COR-L47 (cell line): ENCODE measurements at regions not wholly inside any gene's neighbourhood (a gene's known extent, or its start where the extent isn't known, plus 50 kb on each side); places are given as distances from the start of the nearest gene placed in this dataset.
A peak's percentile ranks its signal among the peaks of the same experiment; 100 is the strongest.

ENCODE experiments used
- DNase-seq: peaks from one replicate; lab custom pipeline; 2025; lab: John Stamatoyannopoulos, UW

- no peak for DNase-seq
Measured at GRCh38 chr2:75801234-75801982, 90.7 kb upstream of the GCFC2 start.

- DNase-seq, result no peak
Measured at GRCh38 chr2:75800456-75800855, 89.7 kb upstream of the GCFC2 start.

GRCh38 chr2:75799859-75800258 lies 89.1 kb upstream of the GCFC2 start:
- no peak for DNase-seq

GRCh38 chr2:75798569-75798968 lies 87.9 kb upstream of the GCFC2 start:
- DNase-seq, result no peak

- DNase-seq, result no peak
Measured at GRCh38 chr2:75792996-75793395, 82.3 kb upstream of the GCFC2 start.

GRCh38 chr2:75792146-75792545 lies 81.4 kb upstream of the GCFC2 start:
- no peak for DNase-seq

- DNase-seq, result no peak
Measured at GRCh38 chr2:75790814-75791467, 80.2 kb upstream of the GCFC2 start.

- DNase-seq, result no peak
Measured at GRCh38 chr2:75790121-75790813, 79.6 kb upstream of the GCFC2 start.

GRCh38 chr2:75788902-75789301 lies 78.2 kb upstream of the GCFC2 start:
- no peak for DNase-seq

- no peak for DNase-seq
Measured at GRCh38 chr2:75788154-75788553, 77.4 kb upstream of the GCFC2 start.

GRCh38 chr2:75787532-75788132 lies 76.9 kb upstream of the GCFC2 start:
- peak; percentile 30 for DNase-seq

GRCh38 chr2:75775311-75775823 lies 64.7 kb upstream of the GCFC2 start:
- DNase-seq, result no peak

- DNase-seq, result no peak
Measured at GRCh38 chr2:75772908-75773630, 62.4 kb upstream of the GCFC2 start.

- no peak for DNase-seq
Measured at GRCh38 chr2:75765798-75766197, 55.1 kb upstream of the GCFC2 start.

- no peak for DNase-seq
Measured at GRCh38 chr2:75764611-75765010, 53.9 kb upstream of the GCFC2 start.
